GM12878 (cell line): ENCODE measurements at regions not wholly inside any gene's neighbourhood (a gene's known extent, or its start where the extent isn't known, plus 50 kb on each side); places are given as distances from the start of the nearest gene placed in this dataset.

Experiments
- ATAC-seq: fragments of 200-7000 bp; cut with Tn5 transposase; 3 replicates; pipeline ENCODE4 v1.9.1; 2020; ENCODE audit warnings: mild to moderate bottlenecking, moderate library complexity
- BruUV-seq: library from RNA; stranded (reverse); fragments of 400-500 nt; replicated peaks from 2 replicates; lab custom pipeline; 2021; lab: Mats Ljungman, UMichigan
- CTCF ChIA-PET: fragments of 300-600 bp; sonication (Branson Sonifier 250); formaldehyde crosslinking; extraction: SDS; loops from one replicate; lab custom pipeline; 2021; ENCODE audit warnings: inconsistent platforms; lab: Yijun Ruan, JAX
- POLR2A ChIA-PET: fragments of 350-600 bp; formaldehyde crosslinking; extraction: SDS; loops from one replicate; lab custom pipeline; 2021; ENCODE audit warnings: inconsistent platforms; lab: Charles Lee
- RAD21 ChIA-PET: fragments of 300-600 bp; sonication (Branson Sonifier 250); formaldehyde crosslinking; loops from one replicate; lab custom pipeline; 2023; ENCODE audit warnings: antibody characterized with exemption; ENCODE audit not compliant: unreplicated experiment; lab: Charles Lee
- SMC1A ChIA-PET: fragments of 300-600 bp; sonication (Branson Sonifier 250); formaldehyde crosslinking; loops from one replicate; lab custom pipeline; 2023; ENCODE audit not compliant: unreplicated experiment, uncharacterized antibody; lab: Charles Lee
- DNase-seq: peaks from one replicate; pipeline ENCODE4 v3.0.0-alpha.2; 2011; ENCODE audit warnings: low read depth, low spot score
- FAIRE-seq: peaks from 3 replicates; lab custom pipeline; 2011; peaks lifted over from hg19 to GRCh38; lab: Jason Lieb, UNC
- H2AFZ ChIP-seq: 2 replicates; pipeline ENCODE4 v1.6.0; 2011; ENCODE audit warnings: low read depth, low read length, control low read depth; ENCODE audit not compliant: control insufficient read depth
- H3K27ac ChIP-seq: 2 replicates; pipeline ENCODE4 v1.5.1; 2011; ENCODE audit warnings: control low read depth; ENCODE audit not compliant: control insufficient read depth, insufficient read depth
- H3K27me3 ChIP-seq, 2 experiments: replicated peaks in 1 of 2; 2 replicates each; pipeline versions ENCODE4 v1.6.0 to v1.6.1; 2011; ENCODE audit warnings: low read length in 1 of 2; ENCODE audit not compliant: control insufficient read depth in 2 of 2, insufficient read depth in 2 of 2
- H3K36me3 ChIP-seq, 2 experiments: 2 replicates each; pipeline ENCODE4 v1.5.1; 2011; ENCODE audit warnings: low read length in 1 of 2; ENCODE audit not compliant: control insufficient read depth in 2 of 2, insufficient read depth in 2 of 2
- H3K4me1 ChIP-seq: 2 replicates; pipeline ENCODE4 v1.6.1; 2011; ENCODE audit warnings: mild to moderate bottlenecking, low read length, moderate library complexity, mixed read lengths; ENCODE audit not compliant: control insufficient read depth, insufficient read depth
- H3K4me2 ChIP-seq: 2 replicates; pipeline ENCODE4 v1.6.0; 2011; ENCODE audit warnings: control low read depth; ENCODE audit not compliant: control insufficient read depth, insufficient read depth
- H3K4me3 ChIP-seq: fragments of 200-600 bp; sonication (generic); 2 replicates; pipeline ENCODE4 v1.5.1; 2016
- H3K79me2 ChIP-seq: 2 replicates; pipeline ENCODE4 v1.6.0; 2011; ENCODE audit warnings: low read length; ENCODE audit not compliant: control insufficient read depth, insufficient read depth
- H3K9ac ChIP-seq: 2 replicates; pipeline ENCODE4 v1.8.0; 2011; ENCODE audit warnings: low read length, control low read depth, mixed read lengths; ENCODE audit not compliant: control insufficient read depth, insufficient read depth
- H3K9me3 ChIP-seq: replicated peaks from 3 replicates; pipeline ENCODE4 v1.5.1; 2011; ENCODE audit warnings: mild to moderate bottlenecking, low read length; ENCODE audit not compliant: control insufficient read depth, insufficient read depth
- H4K20me1 ChIP-seq: 2 replicates; pipeline ENCODE4 v1.6.0; 2011; ENCODE audit not compliant: control insufficient read depth, insufficient read depth
- CBFB ChIP-seq: IDR thresholded peaks from 2 replicates; pipeline ENCODE4 v1.6.1; 2016; ENCODE audit warnings: antibody characterized with exemption, low read depth
- DPF2 ChIP-seq: fragments of 450-650 bp; IDR thresholded peaks from 2 replicates; pipeline ENCODE4 v1.6.1; 2017; ENCODE audit warnings: mild to moderate bottlenecking
- NRF1 ChIP-seq: conservative IDR thresholded peaks from 2 replicates; pipeline ENCODE4 v1.6.1; 2011; ENCODE audit warnings: mild to moderate bottlenecking, low read depth, low read length, improper control_type of control experiment
- RELA ChIP-seq: fragments of 450-650 bp; IDR thresholded peaks from 2 replicates; pipeline ENCODE4 v1.8.0; 2014; ENCODE audit warnings: borderline replicate concordance; ENCODE audit not compliant: partially characterized antibody
- SP1 ChIP-seq: IDR thresholded peaks from one replicate; pipeline ENCODE4 v1.6.1; 2011; ENCODE audit warnings: low read depth, low read length
- ZNF622 ChIP-seq: fragments of 450-650 bp; IDR thresholded peaks from 2 replicates; pipeline ENCODE4 v1.6.1; 2017; ENCODE audit warnings: mild to moderate bottlenecking, inconsistent platforms
- ZZZ3 ChIP-seq: IDR thresholded peaks from 2 replicates; pipeline ENCODE4 v1.6.1; 2011; ENCODE audit warnings: low read depth; ENCODE audit not compliant: control insufficient read depth, insufficient read length
- WGBS: methylation state at CpG from one replicate; pipeline ENCODE4 v1.1.6; 2016; ENCODE audit warnings: low lambda C conversion rate; ENCODE audit not compliant: insufficient replicate concordance, insufficient coverage; ENCODE audit errors: missing lambda C conversion rate; 5-methylcytosine and 5-hydroxymethylcytosine counted together
- in situ Hi-C: fragments of 300-500 bp; cut with MboI; formaldehyde crosslinking; loops from 9 replicates; pipeline ENCODE4 v1.14.3; 2018; ENCODE audit warnings: mixed read lengths
- intact Hi-C: fragments of 100-400 bp; cut with micrococcal nuclease; formaldehyde crosslinking; loops from one replicate; pipeline ENCODE4 v1.14.2; 2022; ENCODE audit not compliant: unreplicated experiment
- TF ChIP-seq, protein P1 (sequence below): IDR thresholded peaks from 2 replicates; pipeline ENCODE4 v1.6.1; 2012; ENCODE audit warnings: low read depth, low read length, improper control_type of control experiment
- TF ChIP-seq, protein P2 (sequence below), 3 experiments: IDR thresholded peaks in 2 of 3; conservative IDR thresholded peaks in 1 of 3; 2 replicates each; pipeline ENCODE4 v1.5.1; 2011; ENCODE audit warnings: low read depth in 3 of 3, low read length in 3 of 3, mild to moderate bottlenecking in 3 of 3, control low read depth in 2 of 3, moderate library complexity in 2 of 3, inconsistent platforms in 1 of 3, mixed read lengths in 1 of 3; ENCODE audit not compliant: control insufficient read depth in 2 of 3, insufficient read depth in 1 of 3; ENCODE audit errors: extremely low read depth in 1 of 3
- TF ChIP-seq, protein P3 (sequence below): IDR thresholded peaks from 2 replicates; pipeline ENCODE4 v1.6.1; 2011; ENCODE audit warnings: low read depth, low read length, improper control_type of control experiment, borderline replicate concordance

DNA sequence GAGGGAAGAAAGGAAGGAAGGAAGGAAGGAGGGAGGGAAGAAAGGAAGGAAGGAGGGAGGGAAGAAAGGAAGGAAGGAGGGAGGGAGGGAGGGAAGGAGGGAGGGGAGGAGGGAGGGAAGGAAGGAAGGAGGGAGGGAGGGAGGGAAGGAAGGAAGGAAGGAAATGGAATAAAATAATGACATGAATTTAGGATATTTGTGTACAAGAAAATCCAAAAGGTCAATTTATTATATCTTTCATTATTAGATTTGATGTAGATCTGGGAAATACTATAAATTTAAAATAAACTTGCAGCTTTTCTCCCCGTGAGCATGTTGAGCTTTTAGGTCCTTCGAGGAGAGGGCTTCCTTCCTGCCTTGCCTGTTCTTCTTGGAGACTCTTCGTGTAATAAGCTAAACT, 398.6 kb upstream of the NRP1 start:
- no peak for DNase-seq
- 27% methylated on average over 3 of the region's 3 CpGs for WGBS
- ChIA-PET CTCF (no interaction called here), POLR2A (no interaction called here), RAD21 (interaction anchor here (0.7 to 3.2 kb wide), 4 partner anchors 10 to 195 kb away, joined by 4 to 13 read pairs (median 4); no protein-coding TSS in a partner anchor), SMC1A (interaction anchor here (1.0 to 4.6 kb wide), 5 partner anchors 10 to 401 kb away, joined by 3 to 29 read pairs (median 18); no protein-coding TSS in a partner anchor)
- in situ Hi-C loops (no loop called here), intact Hi-C loops (no loop called here)
- Histone ChIP-seq H2AFZ (no peak overlapping the region), H3K4me2 (no peak overlapping the region), H3K36me3 (no peaks in the 10 kb centered on the region), H3K79me2 (no peaks in the 10 kb centered on the region), H3K4me1 (no peaks in the 10 kb centered on the region), H4K20me1 (no peaks in the 10 kb centered on the region), H3K9me3 (no peaks in the 10 kb centered on the region; the same call in 2 of the 3 replicates), H3K4me3 (no peak overlapping the region), H3K9ac (no peak overlapping the region), H3K27me3 (no peaks in the 10 kb centered on the region), H3K27ac (no peak overlapping the region)
- FAIRE-seq, result no peak
- no TSS peak for BruUV-seq
- ATAC-seq, result no peak
- TF ChIP-seq RELA, result no peak
- TF ChIP-seq, protein P1, sequence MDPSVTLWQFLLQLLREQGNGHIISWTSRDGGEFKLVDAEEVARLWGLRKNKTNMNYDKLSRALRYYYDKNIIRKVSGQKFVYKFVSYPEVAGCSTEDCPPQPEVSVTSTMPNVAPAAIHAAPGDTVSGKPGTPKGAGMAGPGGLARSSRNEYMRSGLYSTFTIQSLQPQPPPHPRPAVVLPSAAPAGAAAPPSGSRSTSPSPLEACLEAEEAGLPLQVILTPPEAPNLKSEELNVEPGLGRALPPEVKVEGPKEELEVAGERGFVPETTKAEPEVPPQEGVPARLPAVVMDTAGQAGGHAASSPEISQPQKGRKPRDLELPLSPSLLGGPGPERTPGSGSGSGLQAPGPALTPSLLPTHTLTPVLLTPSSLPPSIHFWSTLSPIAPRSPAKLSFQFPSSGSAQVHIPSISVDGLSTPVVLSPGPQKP, result no peak

DNA sequence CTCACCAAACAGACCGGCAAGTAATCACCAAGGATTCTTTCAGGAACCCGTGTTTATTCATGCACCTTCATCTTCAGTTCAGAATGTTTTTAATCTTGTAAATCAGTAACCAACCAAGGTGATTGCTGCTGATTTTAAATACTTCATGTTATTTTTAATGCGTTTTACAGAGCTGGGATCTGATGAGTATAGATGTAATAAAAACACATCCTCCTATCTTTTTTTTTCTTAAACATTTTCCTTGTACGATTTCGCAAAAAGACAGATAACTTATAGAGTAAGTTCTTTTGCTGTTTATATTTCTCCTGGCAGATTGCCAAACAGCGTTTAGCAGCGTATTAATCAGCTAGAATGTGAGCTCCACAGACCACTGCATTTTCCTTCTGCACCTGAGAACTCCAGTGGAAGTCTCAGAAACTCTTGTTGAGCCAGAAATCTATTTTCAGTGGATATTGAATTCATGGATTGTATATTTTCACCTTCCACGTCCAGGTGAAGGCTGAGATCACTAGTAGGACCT, 397.8 kb upstream of the NRP1 start:
- Histone ChIP-seq H4K20me1 (no peaks in the 10 kb centered on the region), H3K27ac (no peak overlapping the region), H3K9me3 (no peaks in the 10 kb centered on the region; the same call in 2 of the 3 replicates), H3K9ac (no peak overlapping the region), H3K36me3 (no peaks in the 10 kb centered on the region), H3K27me3 (no peaks in the 10 kb centered on the region), H3K4me1 (no peaks in the 10 kb centered on the region), H2AFZ (no peak overlapping the region), H3K79me2 (no peaks in the 10 kb centered on the region), H3K4me2 (no peak overlapping the region), H3K4me3 (no peak overlapping the region)
- ChIA-PET RAD21 (interaction anchor here (1.2 kb wide), 1 partner anchor 15 kb away, joined by 3 read pairs; no protein-coding TSS in a partner anchor), POLR2A (no interaction called here), CTCF (no interaction called here), SMC1A (interaction anchor here (3.2 to 4.0 kb wide), 2 partner anchors 11 to 15 kb away, joined by 17 to 24 read pairs; no protein-coding TSS in a partner anchor)
- ATAC-seq (no peak), FAIRE-seq (no peak), DNase-seq (no peak)
- intact Hi-C loops, result no loop called here
- 39% methylated on average over 8 of the region's 8 CpGs for WGBS
- BruUV-seq, result no TSS peak
- in situ Hi-C loops, result no loop called here
- TF ChIP-seq, protein P2, sequence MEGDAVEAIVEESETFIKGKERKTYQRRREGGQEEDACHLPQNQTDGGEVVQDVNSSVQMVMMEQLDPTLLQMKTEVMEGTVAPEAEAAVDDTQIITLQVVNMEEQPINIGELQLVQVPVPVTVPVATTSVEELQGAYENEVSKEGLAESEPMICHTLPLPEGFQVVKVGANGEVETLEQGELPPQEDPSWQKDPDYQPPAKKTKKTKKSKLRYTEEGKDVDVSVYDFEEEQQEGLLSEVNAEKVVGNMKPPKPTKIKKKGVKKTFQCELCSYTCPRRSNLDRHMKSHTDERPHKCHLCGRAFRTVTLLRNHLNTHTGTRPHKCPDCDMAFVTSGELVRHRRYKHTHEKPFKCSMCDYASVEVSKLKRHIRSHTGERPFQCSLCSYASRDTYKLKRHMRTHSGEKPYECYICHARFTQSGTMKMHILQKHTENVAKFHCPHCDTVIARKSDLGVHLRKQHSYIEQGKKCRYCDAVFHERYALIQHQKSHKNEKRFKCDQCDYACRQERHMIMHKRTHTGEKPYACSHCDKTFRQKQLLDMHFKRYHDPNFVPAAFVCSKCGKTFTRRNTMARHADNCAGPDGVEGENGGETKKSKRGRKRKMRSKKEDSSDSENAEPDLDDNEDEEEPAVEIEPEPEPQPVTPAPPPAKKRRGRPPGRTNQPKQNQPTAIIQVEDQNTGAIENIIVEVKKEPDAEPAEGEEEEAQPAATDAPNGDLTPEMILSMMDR (IDR thresholded peaks at IDR 0.05 in 2 of 3, conservative IDR thresholded peaks at IDR 0.05 in 1 of 3; ENCODE audit: control insufficient read depth in 2 of 3, extremely low read depth in 1 of 3, insufficient read depth in 1 of 3, low read depth in 3 of 3, low read length in 3 of 3), result no peak
- TF ChIP-seq, protein P3, sequence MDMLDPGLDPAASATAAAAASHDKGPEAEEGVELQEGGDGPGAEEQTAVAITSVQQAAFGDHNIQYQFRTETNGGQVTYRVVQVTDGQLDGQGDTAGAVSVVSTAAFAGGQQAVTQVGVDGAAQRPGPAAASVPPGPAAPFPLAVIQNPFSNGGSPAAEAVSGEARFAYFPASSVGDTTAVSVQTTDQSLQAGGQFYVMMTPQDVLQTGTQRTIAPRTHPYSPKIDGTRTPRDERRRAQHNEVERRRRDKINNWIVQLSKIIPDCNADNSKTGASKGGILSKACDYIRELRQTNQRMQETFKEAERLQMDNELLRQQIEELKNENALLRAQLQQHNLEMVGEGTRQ, result no peak
- TF ChIP-seq CBFB, result no peak
- no peak for TF ChIP-seq ZZZ3
- TF ChIP-seq ZNF622, result no peak
- no peak for TF ChIP-seq DPF2
- TF ChIP-seq NRF1, result no peak
- TF ChIP-seq SP1, result no peak
